Uterus (tissue), 2 donors: ENCODE measurements at regions not wholly inside any gene's neighbourhood (a gene's known extent, or its start where the extent isn't known, plus 50 kb on each side); places are given as distances from the start of the nearest gene placed in this dataset.

Source experiments
- POLR2A ChIP-seq, 2 donors: fragments of 450-650 bp; IDR thresholded peaks; one replicate each; pipeline ENCODE4 v1.6.1; 2016; ENCODE audit warnings: antibody characterized with exemption in 2 of 2, mild to moderate bottlenecking in 1 of 2, moderate library complexity in 1 of 2
- TF ChIP-seq, protein P1 (sequence below), 4 experiments: fragments of 200-600 bp in 2 of 4; fragments of 450-650 bp in 2 of 4; sonication (generic) in 2 of 4; IDR thresholded peaks; one replicate each; pipeline ENCODE4 v1.5.1; 2016 to 2019; ENCODE audit warnings: antibody characterized with exemption in 4 of 4, mild to moderate bottlenecking in 2 of 4, moderate library complexity in 1 of 4

DNA sequence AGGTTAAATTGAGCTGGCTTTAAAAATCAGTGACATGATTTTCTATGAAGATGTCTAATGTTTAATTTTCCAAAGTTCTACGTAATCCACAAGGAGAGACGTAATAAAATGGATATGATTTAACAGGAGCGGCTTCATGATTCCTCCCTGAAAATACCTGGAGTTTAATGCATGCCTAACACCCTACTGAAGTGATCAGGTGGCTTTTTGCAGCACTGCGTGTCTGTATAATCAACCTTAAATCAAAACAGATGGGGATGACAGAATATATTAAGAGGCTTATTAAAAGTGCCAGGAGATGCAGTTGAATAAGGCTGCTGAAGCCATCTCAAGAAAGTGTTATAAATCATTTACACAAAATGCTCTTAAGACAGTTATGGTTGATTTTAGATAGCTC is 112.4 kb upstream of the TLR3 start:
- TF ChIP-seq, protein P1, sequence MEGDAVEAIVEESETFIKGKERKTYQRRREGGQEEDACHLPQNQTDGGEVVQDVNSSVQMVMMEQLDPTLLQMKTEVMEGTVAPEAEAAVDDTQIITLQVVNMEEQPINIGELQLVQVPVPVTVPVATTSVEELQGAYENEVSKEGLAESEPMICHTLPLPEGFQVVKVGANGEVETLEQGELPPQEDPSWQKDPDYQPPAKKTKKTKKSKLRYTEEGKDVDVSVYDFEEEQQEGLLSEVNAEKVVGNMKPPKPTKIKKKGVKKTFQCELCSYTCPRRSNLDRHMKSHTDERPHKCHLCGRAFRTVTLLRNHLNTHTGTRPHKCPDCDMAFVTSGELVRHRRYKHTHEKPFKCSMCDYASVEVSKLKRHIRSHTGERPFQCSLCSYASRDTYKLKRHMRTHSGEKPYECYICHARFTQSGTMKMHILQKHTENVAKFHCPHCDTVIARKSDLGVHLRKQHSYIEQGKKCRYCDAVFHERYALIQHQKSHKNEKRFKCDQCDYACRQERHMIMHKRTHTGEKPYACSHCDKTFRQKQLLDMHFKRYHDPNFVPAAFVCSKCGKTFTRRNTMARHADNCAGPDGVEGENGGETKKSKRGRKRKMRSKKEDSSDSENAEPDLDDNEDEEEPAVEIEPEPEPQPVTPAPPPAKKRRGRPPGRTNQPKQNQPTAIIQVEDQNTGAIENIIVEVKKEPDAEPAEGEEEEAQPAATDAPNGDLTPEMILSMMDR (IDR thresholded peaks at IDR 0.05): no peak
- no peak for TF ChIP-seq POLR2A (IDR thresholded peaks at IDR 0.05)
